KMS-11 (cell line): ENCODE measurements at regions not wholly inside any gene's neighbourhood (a gene's known extent, or its start where the extent isn't known, plus 50 kb on each side); places are given as distances from the start of the nearest gene placed in this dataset.

Source experiments
- H2AFZ ChIP-seq: fragments of 200-600 bp; sonication (generic); 2 replicates; pipeline ENCODE4 v1.6.1; 2016; ENCODE audit warnings: antibody characterized with exemption, mixed run types, low read depth
- H3K27ac ChIP-seq: fragments of 200-600 bp; sonication (generic); 2 replicates; pipeline ENCODE4 v1.6.1; 2016; ENCODE audit warnings: mild to moderate bottlenecking, mixed run types
- H3K27me3 ChIP-seq: fragments of 200-600 bp; sonication (generic); 2 replicates; pipeline ENCODE4 v1.6.1; 2017; ENCODE audit warnings: mild to moderate bottlenecking, low read depth, mixed run types, moderate library complexity; ENCODE audit not compliant: insufficient read depth
- H3K36me3 ChIP-seq: fragments of 200-600 bp; sonication (generic); 2 replicates; pipeline ENCODE4 v1.6.1; 2017; ENCODE audit warnings: mild to moderate bottlenecking, mixed run types; ENCODE audit not compliant: insufficient read depth
- H3K4me1 ChIP-seq: fragments of 200-600 bp; sonication (generic); 2 replicates; pipeline ENCODE4 v1.6.1; 2016; ENCODE audit warnings: mild to moderate bottlenecking, low read depth, mixed run types; ENCODE audit not compliant: poor library complexity, severe bottlenecking
- H3K4me2 ChIP-seq: fragments of 200-600 bp; sonication (generic); 2 replicates; pipeline ENCODE4 v1.7.0; 2016; ENCODE audit warnings: mild to moderate bottlenecking, mixed run types
- H3K4me3 ChIP-seq: fragments of 200-600 bp; sonication (generic); IDR thresholded peaks from 2 replicates; pipeline ENCODE4 v1.6.1; 2017; ENCODE audit warnings: low read depth, low read length, mixed read lengths; ENCODE audit not compliant: insufficient read depth
- H3K79me2 ChIP-seq: fragments of 200-600 bp; sonication (generic); 2 replicates; pipeline ENCODE4 v1.6.1; 2016; ENCODE audit warnings: low read depth, mixed run types; ENCODE audit not compliant: insufficient read depth
- H3K9ac ChIP-seq: fragments of 200-600 bp; sonication (generic); 2 replicates; pipeline ENCODE4 v1.6.1; 2016; ENCODE audit warnings: mild to moderate bottlenecking, mixed run types
- H4K20me1 ChIP-seq: fragments of 200-600 bp; sonication (generic); 2 replicates; pipeline ENCODE4 v1.6.1; 2016; ENCODE audit warnings: mild to moderate bottlenecking, mixed run types; ENCODE audit not compliant: insufficient read depth
- CTCF ChIP-seq: fragments of 200-600 bp; sonication (generic); conservative IDR thresholded peaks from 2 replicates; pipeline ENCODE4 v1.6.1; 2017; ENCODE audit warnings: low read depth, mild to moderate bottlenecking, antibody characterized with exemption, low read length, moderate library complexity, mixed read lengths

- H3K36me3 ChIP-seq: no peaks in the 10 kb centered on the region
- TF ChIP-seq CTCF: no peak
- no peaks in the 10 kb centered on the region for H3K27me3 ChIP-seq
- H3K27ac ChIP-seq: no peak overlapping the region
- no peak overlapping the region for H2AFZ ChIP-seq
- no peaks in the 10 kb centered on the region for H3K79me2 ChIP-seq
- no peaks in the 10 kb centered on the region for H3K4me1 ChIP-seq
- H4K20me1 ChIP-seq: no peaks in the 10 kb centered on the region
- H3K4me2 ChIP-seq: no peak overlapping the region
- no peak overlapping the region for H3K9ac ChIP-seq
- H3K4me3 ChIP-seq: no peak overlapping the region
These were observed 313.4 kb downstream of the CDH11 start for GRCh38 chr16:64808474-64808873.

GRCh38 chr16:64791756-64792155 lies 330.1 kb downstream of the CDH11 start:
- no peak overlapping the region for H3K4me3 ChIP-seq

GRCh38 chr16:64784635-64785034 lies 337.2 kb downstream of the CDH11 start:
- Histone ChIP-seq H3K9ac (no peak overlapping the region), H4K20me1 (no peaks in the 10 kb centered on the region), H3K27me3 (no peaks in the 10 kb centered on the region), H3K36me3 (no peaks in the 10 kb centered on the region), H3K4me1 (no peaks in the 10 kb centered on the region), H3K79me2 (no peaks in the 10 kb centered on the region), H3K27ac (no peak overlapping the region), H3K4me3 (no peak overlapping the region), H2AFZ (no peak overlapping the region), H3K4me2 (no peak overlapping the region)
- no peak for TF ChIP-seq CTCF

More at GRCh38 chr16:64791756-64792155, 330.1 kb downstream of the CDH11 start:
- H3K4me2 ChIP-seq: no peak overlapping the region
- no peaks in the 10 kb centered on the region for H3K79me2 ChIP-seq
- H3K9ac ChIP-seq: no peak overlapping the region
- H3K27ac ChIP-seq: no peak overlapping the region
- no peak overlapping the region for H2AFZ ChIP-seq
- no peaks in the 10 kb centered on the region for H3K36me3 ChIP-seq
- H3K27me3 ChIP-seq: no peaks in the 10 kb centered on the region
- no peaks in the 10 kb centered on the region for H4K20me1 ChIP-seq
- TF ChIP-seq CTCF: no peak
- H3K4me1 ChIP-seq: no peaks in the 10 kb centered on the region

GRCh38 chr16:64782484-64782883 lies 339.4 kb downstream of the CDH11 start:
- TF ChIP-seq CTCF: no peak
- Histone ChIP-seq H3K27me3 (no peaks in the 10 kb centered on the region), H3K4me1 (no peaks in the 10 kb centered on the region), H4K20me1 (no peaks in the 10 kb centered on the region), H3K79me2 (no peaks in the 10 kb centered on the region), H2AFZ (no peak overlapping the region), H3K36me3 (no peaks in the 10 kb centered on the region), H3K4me3 (no peak overlapping the region), H3K4me2 (no peak overlapping the region), H3K27ac (no peak overlapping the region), H3K9ac (no peak overlapping the region)
